ENCODE measurements at regions not wholly inside any gene's neighbourhood (a gene's known extent, or its start where the extent isn't known, plus 50 kb on each side); places are given as distances from the start of the nearest gene placed in this dataset.

- no peak overlapping the region for H3K4me3 ChIP-seq (replicated peaks; ENCODE audit: low read depth, low read length)
- TF ChIP-seq CTCF (IDR thresholded peaks at IDR 0.05; ENCODE audit: low read depth, low read length, missing control alignments), result no peak
- DNase-seq (ENCODE audit: extremely low read depth, low read depth), result no peak
These were observed 145.7 kb upstream of the TRPC6 start for GRCh38 chr11:101729406-101730078.

DNA sequence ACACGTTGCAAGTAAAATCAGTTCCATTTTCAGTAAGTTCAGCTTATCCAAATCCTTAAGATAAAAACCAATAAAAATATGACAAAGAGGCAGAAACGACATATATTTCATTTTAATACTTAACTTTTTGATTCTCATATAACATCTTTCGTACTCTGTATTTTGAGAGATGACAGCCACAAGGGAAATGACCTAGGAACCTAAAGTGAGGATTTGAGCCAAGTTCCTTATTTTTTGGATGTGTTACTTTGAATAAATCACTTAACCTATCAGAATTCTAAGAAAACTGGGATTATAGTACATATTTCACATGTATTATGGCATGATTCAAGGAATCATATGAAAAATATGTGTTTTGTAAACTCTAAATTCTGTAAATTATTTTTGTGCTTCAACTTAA is 143.6 kb upstream of the TRPC6 start:
- no peak for TF ChIP-seq CTCF (IDR thresholded peaks at IDR 0.05; ENCODE audit: low read depth, low read length, missing control alignments)
- no peak overlapping the region for H3K4me3 ChIP-seq (replicated peaks; ENCODE audit: low read depth, low read length)
- no peak for DNase-seq (ENCODE audit: extremely low read depth, low read depth)

- DNase-seq (ENCODE audit: extremely low read depth, low read depth), result no peak
- no peak overlapping the region for H3K4me3 ChIP-seq (replicated peaks; ENCODE audit: low read depth, low read length)
These were observed 143.2 kb upstream of the TRPC6 start for GRCh38 chr11:101726988-101727387.

GRCh38 chr11:101723371-101723770 is 139.6 kb upstream of the TRPC6 start:
- no peak overlapping the region for H3K4me3 ChIP-seq (replicated peaks; ENCODE audit: low read depth, low read length)
- DNase-seq (ENCODE audit: extremely low read depth, low read depth), result no peak
- no peak for TF ChIP-seq CTCF (IDR thresholded peaks at IDR 0.05; ENCODE audit: low read depth, low read length, missing control alignments)

More at GRCh38 chr11:101726988-101727387, 143.2 kb upstream of the TRPC6 start:
- no peak for TF ChIP-seq CTCF (IDR thresholded peaks at IDR 0.05; ENCODE audit: low read depth, low read length, missing control alignments)

GRCh38 chr11:101721270-101721669 is 137.5 kb upstream of the TRPC6 start:
- TF ChIP-seq CTCF (IDR thresholded peaks at IDR 0.05; ENCODE audit: low read depth, low read length, missing control alignments), result no peak
- DNase-seq (ENCODE audit: extremely low read depth, low read depth), result no peak
- no peak overlapping the region for H3K4me3 ChIP-seq (replicated peaks; ENCODE audit: low read depth, low read length)

DNA sequence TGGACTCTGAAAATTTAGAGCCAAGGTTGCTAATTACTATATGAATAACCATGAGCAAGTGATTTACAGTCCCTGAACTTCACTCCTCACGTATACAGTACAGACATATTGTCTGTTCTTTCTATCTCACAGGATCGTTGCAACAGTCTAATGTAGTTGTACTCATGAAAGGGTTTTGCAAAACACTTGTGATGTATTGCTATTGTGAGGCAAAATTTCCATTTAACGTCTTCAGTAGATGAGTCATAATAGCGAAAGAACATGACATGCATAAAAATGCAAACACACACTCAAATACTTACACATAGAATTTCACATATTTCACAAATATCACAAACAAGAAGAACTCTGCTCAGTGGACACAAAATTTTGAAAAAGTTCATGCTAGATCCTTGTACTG is 134.6 kb upstream of the TRPC6 start:
- DNase-seq (ENCODE audit: extremely low read depth, low read depth), result no peak
- TF ChIP-seq CTCF (IDR thresholded peaks at IDR 0.05; ENCODE audit: low read depth, low read length, missing control alignments), result no peak
- H3K4me3 ChIP-seq (replicated peaks; ENCODE audit: low read depth, low read length), result no peak overlapping the region

- no peak overlapping the region for H3K4me3 ChIP-seq (replicated peaks; ENCODE audit: low read depth, low read length)
- TF ChIP-seq CTCF (IDR thresholded peaks at IDR 0.05; ENCODE audit: low read depth, low read length, missing control alignments), result no peak
- DNase-seq (ENCODE audit: extremely low read depth, low read depth), result no peak
These were observed 133.8 kb upstream of the TRPC6 start for GRCh38 chr11:101717619-101718018.

All from HFF-Myc (cell line).